Stimulated activated CD8-positive, alpha-beta memory T cell treated with anti-CD3 and anti-CD28 coated beads, Interleukin-2, amount 100 ng/mL, for 1 hour (primary cell): ENCODE measurements at regions not wholly inside any gene's neighbourhood (a gene's known extent, or its start where the extent isn't known, plus 50 kb on each side); places are given as distances from the start of the nearest gene placed in this dataset.

Source experiments
- DNase-seq, 2 donors: peaks; one replicate each; pipeline ENCODE4 v3.0.0-alpha.2; 2020; ENCODE audit warnings: low read depth in 2 of 2

DNA sequence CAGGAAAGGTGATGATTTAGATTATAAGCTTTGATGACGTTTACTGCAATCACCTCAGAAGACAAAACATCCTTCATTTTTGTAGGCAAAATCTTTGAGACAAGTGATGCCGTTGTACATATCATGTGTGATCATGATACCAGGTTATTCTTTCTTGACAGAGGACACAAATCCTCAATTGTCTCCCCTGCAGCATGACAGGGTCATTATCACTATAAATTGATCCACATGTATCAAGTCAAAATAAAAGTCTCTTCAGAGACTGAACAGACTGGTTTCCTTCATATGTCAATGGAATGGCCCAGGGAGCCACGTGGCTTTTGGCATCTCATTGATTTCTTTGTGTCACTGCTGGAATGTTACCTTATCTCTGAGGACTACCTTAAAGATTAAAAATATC is 995.7 kb downstream of the FLRT2 start:
- no peak for DNase-seq

DNA sequence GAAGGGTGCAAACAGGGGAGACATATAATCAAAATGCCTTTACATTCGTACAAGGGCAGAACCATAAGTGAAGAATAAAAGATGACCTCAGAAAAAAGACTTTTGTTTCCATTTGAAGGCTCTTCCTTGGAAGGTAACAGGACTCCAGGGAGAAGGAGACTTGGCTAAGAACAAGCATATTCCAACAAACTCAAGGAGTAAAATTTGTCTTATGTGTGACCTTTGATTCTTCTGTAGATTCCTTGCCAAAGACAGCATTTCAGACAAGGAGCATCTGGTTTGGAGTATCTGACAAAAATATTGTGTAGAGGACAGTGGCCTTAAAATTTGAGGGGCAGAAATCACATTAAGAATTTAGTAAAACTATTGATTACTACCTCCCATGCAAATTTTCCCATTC is 991.9 kb downstream of the FLRT2 start:
- no peak for DNase-seq

DNA sequence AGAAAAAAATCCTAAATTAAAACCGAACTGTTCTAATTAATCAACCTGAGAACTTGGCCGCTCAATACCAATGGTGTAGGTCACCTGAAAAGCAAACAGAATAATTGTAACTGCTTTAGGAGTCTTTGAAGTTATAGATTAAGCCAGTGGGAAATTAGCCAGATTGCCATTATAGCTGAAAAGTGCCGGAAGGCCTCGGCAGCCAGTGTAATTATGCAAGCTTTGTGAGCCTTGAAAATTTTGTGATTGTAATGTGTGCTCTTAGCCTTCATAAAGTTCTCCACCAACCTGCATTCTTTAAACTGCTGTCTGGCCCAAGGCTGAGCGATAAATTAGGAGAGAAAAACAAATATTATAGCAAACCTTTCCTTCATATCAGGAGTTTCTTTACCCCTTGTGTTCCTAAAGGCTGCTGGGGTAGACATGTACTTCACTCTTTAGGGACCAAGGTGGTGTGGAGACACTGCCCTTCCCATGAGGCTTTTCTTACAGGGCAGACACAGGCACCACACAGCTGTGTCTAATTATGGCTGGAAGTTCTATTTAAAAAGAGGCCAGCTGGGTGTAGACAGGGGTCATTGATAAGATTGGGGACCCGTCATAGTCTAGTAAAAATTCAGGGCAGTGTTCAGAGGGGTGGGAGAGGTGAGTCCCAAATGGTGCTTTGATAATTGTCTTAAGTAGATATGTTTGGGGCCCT is 991.2 kb downstream of the FLRT2 start:
- no peak for DNase-seq

DNA sequence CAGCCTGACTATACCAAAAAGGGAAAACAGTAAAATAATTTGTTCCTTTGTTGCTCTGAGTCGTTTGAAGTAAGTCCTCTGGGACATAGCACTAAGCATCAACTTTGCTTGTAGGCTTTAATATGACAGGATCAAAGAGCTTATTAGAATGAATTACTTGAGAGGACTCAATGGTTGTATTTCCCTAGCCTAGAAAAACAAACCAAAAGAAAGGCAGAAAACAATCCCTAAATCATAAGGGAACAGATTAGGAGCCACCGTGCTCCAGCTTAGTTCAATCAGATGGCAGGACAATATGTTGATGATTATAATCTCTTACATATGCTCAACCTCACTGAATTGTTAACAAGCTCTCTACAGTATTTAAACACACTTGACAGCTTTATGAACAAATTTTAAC is 988.4 kb downstream of the FLRT2 start:
- DNase-seq, result no peak

DNA sequence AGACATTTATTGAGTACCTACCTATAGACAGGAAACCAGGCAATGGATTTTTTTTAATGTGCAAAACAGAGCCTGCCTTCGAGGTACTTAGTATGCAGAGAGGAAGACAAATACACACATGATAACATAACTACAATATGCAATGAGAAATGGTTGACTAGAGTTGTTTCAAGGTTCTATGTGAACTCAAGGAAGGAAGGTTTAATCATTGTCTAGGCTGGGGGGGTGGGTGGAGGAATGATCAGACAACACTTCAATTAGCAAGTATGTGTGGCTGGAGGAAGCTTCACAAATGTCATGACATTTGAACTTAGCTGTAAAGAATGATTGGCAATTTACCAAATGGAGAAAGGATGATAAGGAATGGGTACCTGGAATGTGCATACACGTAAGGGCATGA is 985.3 kb downstream of the FLRT2 start:
- DNase-seq, result no peak

DNA sequence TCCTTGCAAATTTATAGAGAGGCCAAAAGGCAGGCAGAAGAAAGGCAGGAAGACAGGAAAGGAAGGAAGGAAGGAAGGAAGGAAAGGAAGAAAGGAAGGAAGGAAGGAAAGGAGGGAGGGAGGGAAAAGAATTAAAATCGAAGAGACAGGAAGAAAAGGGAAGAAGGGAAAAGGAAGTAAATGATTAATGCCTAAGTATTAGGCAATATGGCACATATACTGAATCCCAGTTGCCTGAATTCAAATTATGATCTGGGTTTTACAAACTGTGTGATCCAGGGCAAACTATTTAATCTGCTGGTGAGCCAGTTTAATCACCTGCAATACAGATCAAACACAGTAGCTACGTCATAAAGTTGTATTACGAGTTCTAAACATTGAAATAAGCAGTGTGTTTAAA is 983.6 kb downstream of the FLRT2 start:
- DNase-seq, result no peak

DNA sequence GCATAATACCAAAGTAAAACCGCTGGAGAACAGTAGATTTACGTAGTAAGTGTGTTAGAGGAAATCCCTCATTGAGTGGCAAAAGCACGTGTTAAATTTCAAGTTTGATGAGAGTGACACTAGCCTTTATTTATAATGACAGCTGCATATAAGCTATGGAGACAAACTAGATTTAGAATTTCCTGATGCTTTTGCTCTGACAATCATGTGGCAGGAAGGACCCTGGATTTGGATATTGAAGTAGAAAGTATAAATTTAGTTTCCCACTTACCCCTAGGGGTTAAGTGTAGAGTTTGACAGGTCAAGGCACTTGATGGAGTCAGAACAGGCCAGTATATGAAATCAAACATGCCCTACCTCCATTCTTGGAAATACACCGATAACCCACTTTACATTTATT is 983.1 kb downstream of the FLRT2 start:
- DNase-seq, result no peak

DNA sequence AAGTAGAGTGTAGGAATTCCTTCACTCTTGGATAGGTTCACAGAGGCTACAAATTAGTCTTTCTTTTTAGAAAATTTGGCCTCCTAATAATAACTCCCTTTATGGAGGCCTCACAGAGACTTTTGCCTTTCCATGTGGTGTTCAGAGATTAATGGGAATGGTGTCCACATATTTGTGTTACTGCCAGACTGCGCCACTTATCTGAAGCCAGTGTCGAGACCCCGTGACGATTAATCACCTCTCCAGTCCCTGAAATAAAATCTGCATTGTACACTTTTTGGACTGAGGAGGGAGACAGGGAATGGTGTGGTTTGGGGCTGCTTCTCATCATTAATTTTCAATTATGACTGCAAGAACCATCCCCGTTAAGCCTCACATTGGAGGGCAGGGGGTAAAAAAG is 980.5 kb downstream of the FLRT2 start:
- no peak for DNase-seq

DNA sequence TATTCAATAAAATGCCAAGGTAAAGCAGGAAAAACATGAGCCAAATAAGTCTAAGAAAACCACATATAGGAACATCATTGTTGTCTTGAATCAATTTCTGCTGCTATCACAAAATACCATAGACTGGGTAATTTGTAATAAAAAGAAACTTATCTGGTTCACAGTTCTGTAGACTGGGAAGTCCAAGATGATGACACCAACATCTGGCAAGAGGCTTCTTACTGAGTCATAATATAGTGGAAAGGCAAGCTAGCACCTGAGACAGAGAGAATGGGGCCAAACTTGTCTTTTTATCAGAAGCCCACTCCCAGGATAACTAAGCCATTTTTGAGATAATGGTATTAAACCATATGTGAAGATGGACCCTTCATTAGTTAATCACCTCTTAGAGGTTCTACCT is 975.9 kb downstream of the FLRT2 start:
- DNase-seq, result no peak

DNA sequence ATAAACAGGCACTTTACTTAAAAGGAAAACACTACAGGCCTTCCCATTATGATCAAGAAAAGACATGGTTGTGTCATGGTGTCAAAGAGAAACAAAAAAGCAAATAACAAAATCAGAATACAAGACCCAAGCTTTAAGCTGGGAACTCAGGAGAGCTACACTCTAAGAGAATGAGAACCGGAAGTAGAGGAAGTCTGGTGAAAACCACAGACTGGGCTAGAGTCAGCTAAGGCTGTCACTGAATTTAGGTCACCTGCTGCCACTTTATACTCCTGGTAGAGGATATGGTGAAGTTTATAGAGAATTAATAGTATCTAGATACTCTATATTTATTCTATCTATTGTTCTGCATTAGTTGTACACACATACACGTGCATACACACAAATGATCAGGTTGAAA is 971.7 kb downstream of the FLRT2 start:
- DNase-seq, result no peak

DNA sequence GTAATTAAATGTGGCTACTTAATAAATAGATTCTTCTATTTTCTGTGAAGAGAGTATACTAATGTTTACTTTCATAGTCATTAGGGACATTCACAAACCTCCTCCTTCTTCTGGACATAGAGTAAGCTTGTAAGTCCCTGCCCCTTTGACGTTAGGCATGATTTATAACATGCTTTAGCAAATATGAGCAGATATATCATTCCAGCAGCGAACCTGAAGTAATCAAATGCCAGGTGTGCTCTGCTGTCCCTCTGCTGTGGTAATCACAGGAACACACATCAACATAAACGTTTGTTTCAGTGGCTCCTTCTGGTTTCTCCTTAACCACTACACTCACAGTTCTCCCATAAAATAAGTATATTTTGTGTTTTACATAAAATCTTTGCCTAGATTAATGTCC is 961.8 kb downstream of the FLRT2 start:
- no peak for DNase-seq

DNA sequence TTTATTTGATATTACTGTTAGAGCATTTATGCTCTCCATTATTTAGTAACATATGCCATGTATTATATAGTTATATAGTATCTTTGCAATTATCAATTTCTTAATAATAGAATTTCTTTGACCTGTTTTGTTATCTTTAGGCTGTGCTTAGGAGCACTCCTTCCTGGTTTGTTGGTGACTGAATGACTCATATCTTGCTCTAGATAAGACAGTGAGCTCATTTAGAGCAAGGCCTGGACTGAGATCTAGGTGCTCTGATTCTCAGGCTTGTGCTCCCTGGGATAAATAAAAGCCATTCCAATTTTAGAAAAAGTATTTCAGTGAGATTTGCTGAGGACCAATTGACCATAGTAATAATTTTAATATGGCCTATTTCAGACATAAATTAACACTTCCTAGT is 951.2 kb downstream of the FLRT2 start:
- no peak for DNase-seq

DNA sequence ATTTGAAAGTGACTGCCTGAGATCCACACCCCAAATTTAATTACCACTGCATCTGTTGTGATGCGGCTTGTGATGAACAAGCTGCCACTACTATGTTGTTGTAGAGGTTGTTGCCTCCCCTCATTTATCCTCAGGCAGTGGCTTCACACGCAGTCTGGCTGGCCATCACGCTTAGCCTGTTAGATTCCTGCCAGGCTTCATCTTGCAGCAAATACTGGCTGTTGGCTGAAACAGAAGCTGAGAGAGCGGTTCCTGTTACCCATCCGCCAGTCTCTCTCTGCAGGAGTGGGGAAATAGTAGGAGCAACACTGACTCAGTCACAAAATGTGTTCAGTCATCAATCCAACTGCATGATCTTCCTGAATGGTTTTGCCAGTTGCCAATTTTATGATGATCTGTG is 934.4 kb downstream of the FLRT2 start:
- DNase-seq, result no peak

DNA sequence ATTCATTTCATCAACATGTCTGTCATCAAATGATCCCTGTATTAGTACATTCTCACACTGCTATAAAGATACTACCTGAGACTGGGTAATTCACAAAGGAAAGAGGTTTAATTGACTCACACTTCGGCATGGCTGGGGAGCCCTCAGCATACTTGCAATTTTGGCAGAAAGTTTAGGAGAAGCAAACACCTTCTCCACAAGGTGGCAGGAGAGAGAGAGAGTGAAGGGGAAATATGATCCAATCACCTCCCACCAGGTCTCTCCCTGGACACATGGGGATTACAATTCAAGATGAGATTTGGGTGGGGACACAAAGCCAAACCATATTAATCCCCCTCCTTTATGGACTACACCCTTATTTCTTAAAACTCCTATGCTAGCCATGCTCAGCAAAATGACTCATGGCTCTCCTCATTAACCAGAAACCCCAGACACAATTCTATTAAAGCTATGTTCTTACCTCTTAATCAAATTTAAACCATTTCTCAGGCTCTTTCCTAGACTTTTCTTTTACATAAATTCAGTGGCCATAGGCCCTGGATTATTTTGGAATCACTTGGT is 932.3 kb downstream of the FLRT2 start:
- DNase-seq, result no peak

DNA sequence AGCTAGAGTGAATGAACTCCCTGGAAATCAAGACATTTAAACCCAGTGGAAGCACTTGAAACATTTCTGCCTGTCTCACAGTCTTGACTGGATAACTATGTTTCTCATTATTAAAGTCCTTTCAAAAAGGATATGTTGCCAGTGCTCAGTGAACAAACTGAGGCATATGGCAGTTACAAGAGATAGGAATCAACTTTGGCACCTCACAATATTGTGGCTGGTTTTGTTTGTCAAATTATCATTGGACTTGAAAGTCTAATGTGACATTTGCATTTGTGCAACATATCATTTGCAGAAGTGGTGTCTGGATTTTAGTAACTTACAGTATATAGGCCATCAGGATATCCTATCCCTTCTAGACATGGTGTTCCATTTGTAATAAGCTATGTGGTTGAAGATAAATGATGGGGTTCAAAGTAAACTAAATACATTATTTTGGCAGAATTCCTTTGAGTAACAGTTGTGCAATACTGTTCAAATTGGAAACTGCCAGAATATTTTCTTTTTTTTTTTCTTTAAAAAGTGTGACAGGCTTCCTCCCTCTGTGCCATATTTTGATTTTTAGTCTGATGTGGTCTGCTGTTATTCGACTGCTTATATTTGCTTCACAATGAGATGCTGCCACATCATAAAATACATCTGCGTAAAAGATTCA is 927.7 kb downstream of the FLRT2 start:
- no peak for DNase-seq

DNA sequence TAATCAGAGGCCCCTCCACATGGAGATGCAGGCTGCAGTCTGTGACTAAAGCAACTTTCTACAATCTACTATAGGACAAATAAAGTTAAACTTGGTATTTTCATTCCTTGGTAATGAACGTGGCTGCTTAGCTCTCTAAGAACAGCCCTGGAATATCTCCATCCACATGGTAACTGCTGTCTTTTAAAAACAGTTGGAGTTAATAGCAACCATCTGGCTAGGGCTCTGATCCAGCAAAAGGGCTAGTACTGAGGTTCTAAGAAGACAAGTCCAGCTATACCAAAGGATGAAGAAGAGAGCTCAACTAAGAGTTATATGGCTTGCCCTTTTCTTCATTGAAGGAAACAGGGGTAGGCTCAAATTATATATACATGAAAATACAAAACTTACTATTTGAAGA is 920.1 kb downstream of the FLRT2 start:
- DNase-seq, result no peak

DNA sequence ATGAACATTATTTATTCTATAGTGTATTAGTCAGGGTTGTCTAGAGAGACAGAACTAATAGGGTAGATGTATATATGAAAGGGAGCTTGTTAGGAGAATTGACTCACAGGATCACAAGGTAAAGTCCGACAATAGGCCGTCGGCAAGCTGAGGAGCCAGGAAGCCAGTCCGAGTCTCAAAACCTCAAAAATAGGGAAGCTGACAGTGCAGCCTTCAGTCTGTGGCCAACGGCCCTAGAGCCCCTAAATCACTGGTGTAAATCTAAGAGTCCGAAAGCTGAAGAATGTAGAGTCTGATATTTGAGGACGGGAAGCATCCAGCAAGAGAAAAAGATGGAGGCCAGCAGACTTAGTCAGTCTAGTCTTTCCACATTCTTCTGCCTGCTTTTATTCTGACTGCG is 912.2 kb downstream of the FLRT2 start:
- DNase-seq, result no peak

DNA sequence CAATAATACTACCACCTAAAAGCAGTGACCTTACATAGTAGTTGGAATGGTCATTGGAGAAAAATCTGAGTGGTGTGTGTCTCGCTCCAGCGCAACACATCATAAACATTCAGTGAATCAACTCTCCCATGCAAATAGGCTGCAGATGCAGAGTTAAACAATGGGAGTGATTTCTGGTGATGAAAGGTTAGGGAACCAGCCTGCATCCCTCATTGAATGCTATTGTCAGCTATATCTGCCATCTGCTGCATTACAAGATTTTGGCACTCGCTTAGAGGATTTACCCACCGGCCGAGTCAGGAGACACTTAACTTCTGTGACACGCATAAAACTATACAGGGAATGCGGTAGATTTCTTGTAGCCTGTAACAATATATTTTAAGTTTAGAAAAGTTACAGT is 900.9 kb downstream of the FLRT2 start:
- no peak for DNase-seq

DNA sequence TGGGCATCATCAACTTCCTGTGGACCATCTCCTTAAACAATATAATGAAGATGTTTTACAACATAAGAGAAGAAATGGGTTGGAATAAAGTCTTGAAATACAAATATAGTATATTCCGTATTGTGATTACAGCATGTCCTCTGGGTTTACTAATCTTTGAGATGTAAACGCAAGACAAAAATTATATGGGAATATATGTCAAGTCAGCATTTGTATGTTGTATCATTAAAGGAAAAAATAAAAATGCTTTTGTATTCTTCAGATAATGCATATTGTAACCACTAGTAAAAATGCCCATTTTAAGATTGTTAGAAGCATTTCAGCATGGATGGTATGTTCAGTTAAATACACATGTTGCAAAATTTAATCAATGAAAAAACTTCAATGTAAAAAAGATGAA is 893.3 kb downstream of the FLRT2 start:
- no peak for DNase-seq

DNA sequence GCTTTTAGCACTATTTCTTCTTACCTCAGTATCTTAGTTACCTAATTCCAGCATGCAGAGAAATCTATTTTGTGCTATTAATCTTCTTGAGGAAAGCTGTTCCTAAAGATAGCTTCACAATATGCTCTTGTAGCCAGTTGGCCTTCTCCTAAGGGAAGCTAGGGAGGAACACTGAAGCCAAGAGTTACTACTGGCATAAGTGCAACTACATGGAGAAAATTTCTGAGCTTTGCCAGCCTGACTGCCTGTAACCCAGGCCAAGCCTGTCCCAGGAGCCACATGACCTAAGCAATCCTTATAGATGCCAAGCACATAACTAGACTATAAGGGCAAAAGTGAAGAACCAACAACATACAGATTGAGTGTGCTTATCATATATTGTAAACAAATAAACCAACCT is 890.2 kb downstream of the FLRT2 start:
- DNase-seq, result no peak

DNA sequence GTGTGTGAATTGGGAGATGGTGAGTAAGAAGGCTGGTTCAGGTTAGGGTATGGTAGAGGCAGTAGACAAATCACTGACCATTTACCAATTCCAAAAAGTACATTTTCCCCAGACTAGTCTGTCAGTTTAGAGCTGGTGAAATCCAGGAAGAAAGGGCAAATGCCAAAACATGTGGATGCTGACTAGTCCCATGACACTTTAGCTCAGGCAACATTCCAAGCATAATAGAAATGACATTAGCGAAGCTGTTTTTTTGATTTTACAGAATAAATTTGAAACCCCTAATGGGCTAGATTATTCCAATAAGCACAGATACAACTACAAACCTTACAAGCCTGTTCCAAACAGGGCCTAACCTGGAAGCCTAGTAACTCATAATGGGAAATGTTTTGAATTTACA is 884.2 kb downstream of the FLRT2 start:
- no peak for DNase-seq

DNA sequence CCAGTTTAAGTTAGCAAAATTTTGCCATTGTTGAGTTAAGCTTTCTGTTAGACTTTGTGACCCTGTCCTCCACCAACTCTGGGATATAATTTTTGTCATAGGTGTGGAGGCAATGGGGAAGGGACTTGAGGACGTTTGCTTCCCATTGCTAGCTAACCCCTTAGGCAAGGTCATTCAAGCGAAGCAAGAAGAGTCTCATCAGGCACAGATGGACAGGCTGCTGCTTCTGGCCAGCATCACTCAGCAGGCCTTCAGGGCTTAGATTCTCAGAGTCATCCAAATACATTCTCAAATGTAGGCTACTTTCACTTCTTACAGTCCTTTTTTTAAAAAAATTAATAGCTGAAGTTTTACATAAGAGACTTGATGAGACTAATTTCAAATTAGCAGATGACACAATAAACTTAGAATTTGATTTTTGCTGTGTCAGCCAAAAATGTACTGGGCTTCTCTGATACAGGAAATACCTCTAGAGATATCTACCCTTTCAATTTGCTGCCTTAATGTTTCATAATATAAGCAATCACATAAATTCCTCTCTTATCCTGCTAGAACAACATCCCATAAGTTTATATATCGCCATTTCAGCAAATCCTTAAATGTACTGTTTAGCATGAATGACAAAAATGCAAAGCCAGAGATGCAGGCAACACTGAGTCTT is 875.2 kb downstream of the FLRT2 start:
- no peak for DNase-seq

DNA sequence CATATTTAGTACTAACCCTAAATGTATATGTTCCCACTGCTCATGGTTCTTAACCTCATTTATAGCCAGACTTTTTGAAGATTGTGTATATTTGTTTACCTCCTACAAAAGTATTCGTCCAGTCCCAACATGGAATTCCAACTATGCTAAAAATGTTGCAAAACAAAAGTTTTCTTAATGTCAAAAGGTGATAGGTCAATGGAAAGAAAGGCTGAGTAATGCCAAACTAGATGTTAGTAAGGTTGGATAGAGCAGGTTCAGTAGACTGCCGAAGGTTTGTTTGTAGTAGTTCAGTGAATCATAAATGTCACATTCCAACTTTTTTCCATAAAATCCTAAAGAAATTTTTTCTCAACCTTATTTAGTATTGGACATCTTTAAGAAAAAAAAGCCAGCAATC is 874.5 kb downstream of the FLRT2 start:
- DNase-seq, result no peak
